Lower leg skin (tissue), 3 donors: ENCODE measurements at regions not wholly inside any gene's neighbourhood (a gene's known extent, or its start where the extent isn't known, plus 50 kb on each side); places are given as distances from the start of the nearest gene placed in this dataset.

ENCODE experiments used
- CTCF ChIP-seq, 3 donors: fragments of 450-650 bp; IDR thresholded peaks; one replicate each; pipeline ENCODE4 v1.5.1; 2016; ENCODE audit warnings: antibody characterized with exemption in 3 of 3, mild to moderate bottlenecking in 3 of 3, moderate library complexity in 2 of 3
- POLR2A ChIP-seq, 2 donors: fragments of 450-650 bp; IDR thresholded peaks; one replicate each; pipeline ENCODE4 v1.6.1; 2016 to 2017; ENCODE audit warnings: antibody characterized with exemption in 2 of 2, mild to moderate bottlenecking in 1 of 2, moderate library complexity in 1 of 2

GRCh38 chr10:3411044-3411443 is 238.5 kb upstream of the PITRM1 start:
- TF ChIP-seq POLR2A (IDR thresholded peaks at IDR 0.05): no peak
- no peak for TF ChIP-seq CTCF (IDR thresholded peaks at IDR 0.05)
